ENCODE measurements at regions not wholly inside any gene's neighbourhood (a gene's known extent, or its start where the extent isn't known, plus 50 kb on each side); places are given as distances from the start of the nearest gene placed in this dataset.

DNA sequence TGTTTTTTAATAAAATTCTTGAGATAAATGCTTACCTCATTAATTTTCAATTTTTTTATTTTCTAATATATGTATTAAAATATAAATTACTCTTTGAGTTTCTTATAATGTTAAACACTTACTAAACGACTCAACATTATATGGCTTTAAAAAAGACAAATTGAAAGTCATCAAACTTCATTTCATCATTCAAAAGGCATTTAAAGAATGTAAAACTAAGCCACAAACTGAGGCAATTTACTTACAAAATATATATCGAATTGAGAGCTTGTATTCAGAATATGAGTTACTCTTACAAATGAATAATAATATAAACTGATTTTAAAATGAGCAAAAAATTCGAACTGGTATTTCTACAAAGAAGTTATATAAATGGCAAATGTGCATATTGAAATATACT is 1262.2 kb upstream of the PIK3C3 start:
- TF ChIP-seq CTCF (IDR thresholded peaks at IDR 0.05) (no peak), POLR2AphosphoS5 (IDR thresholded peaks at IDR 0.05) (no peak), POLR2A (IDR thresholded peaks at IDR 0.05) (no peak)
- intact Hi-C loops (cut with DNase I; ENCODE audit: low total_unique reads) = loop anchor here (10.0 kb wide), 1 partner anchor 752 kb away; no protein-coding TSS in a partner anchor
- Histone ChIP-seq H3K36me3 (no peaks in the 10 kb centered on the region), H3K9me3 (no peaks in the 10 kb centered on the region), H3K27me3 (no peaks in the 10 kb centered on the region), H3K4me3 (no peak overlapping the region), H3K27ac (no peak overlapping the region), H3K4me1 (no peaks in the 10 kb centered on the region)
- DNase-seq (ENCODE audit: low spot score in 2 of 2) = no peak

GRCh38 chr18:40690062-40690461 is 1265.0 kb upstream of the PIK3C3 start:
- DNase-seq (ENCODE audit: low spot score in 2 of 2) = no peak
- intact Hi-C loops (cut with DNase I; ENCODE audit: low total_unique reads) = loop anchor here (10.0 kb wide), 1 partner anchor 755 kb away; no protein-coding TSS in a partner anchor
- H3K9me3 ChIP-seq = no peaks in the 10 kb centered on the region
- H3K4me3 ChIP-seq = no peak overlapping the region
- TF ChIP-seq POLR2A (IDR thresholded peaks at IDR 0.05) = no peak
- TF ChIP-seq POLR2AphosphoS5 (IDR thresholded peaks at IDR 0.05) = no peak
- TF ChIP-seq CTCF (IDR thresholded peaks at IDR 0.05) = no peak
- H3K36me3 ChIP-seq = no peaks in the 10 kb centered on the region
- no peaks in the 10 kb centered on the region for H3K4me1 ChIP-seq
- no peak overlapping the region for H3K27ac ChIP-seq
- no peaks in the 10 kb centered on the region for H3K27me3 ChIP-seq

- TF ChIP-seq CTCF (IDR thresholded peaks at IDR 0.05) (no peak), POLR2A (IDR thresholded peaks at IDR 0.05) (no peak), POLR2AphosphoS5 (IDR thresholded peaks at IDR 0.05) (no peak)
- no peak for DNase-seq (ENCODE audit: low spot score in 2 of 2)
- Histone ChIP-seq H3K27me3 (no peaks in the 10 kb centered on the region), H3K27ac (no peak overlapping the region), H3K4me1 (no peaks in the 10 kb centered on the region), H3K4me3 (no peak overlapping the region), H3K9me3 (no peaks in the 10 kb centered on the region), H3K36me3 (no peaks in the 10 kb centered on the region)
- intact Hi-C loops (cut with DNase I; ENCODE audit: low total_unique reads) = no loop called here
These were observed 1267.6 kb upstream of the PIK3C3 start for GRCh38 chr18:40687399-40687798.

- H3K27ac ChIP-seq = no peak overlapping the region
- no peaks in the 10 kb centered on the region for H3K27me3 ChIP-seq
- no peak for TF ChIP-seq CTCF (IDR thresholded peaks at IDR 0.05)
- TF ChIP-seq POLR2A (IDR thresholded peaks at IDR 0.05) = no peak
- TF ChIP-seq POLR2AphosphoS5 (IDR thresholded peaks at IDR 0.05) = no peak
- H3K4me1 ChIP-seq = no peaks in the 10 kb centered on the region
- H3K4me3 ChIP-seq = no peak overlapping the region
- intact Hi-C loops (cut with DNase I; ENCODE audit: low total_unique reads) = no loop called here
- no peak for DNase-seq (ENCODE audit: low spot score in 2 of 2)
- H3K36me3 ChIP-seq = no peaks in the 10 kb centered on the region
- no peaks in the 10 kb centered on the region for H3K9me3 ChIP-seq
These were observed 1268.2 kb upstream of the PIK3C3 start for GRCh38 chr18:40686836-40687235.

GRCh38 chr18:40685219-40685618 is 1269.8 kb upstream of the PIK3C3 start:
- Histone ChIP-seq H3K27ac (no peak overlapping the region), H3K9me3 (no peaks in the 10 kb centered on the region), H3K36me3 (no peaks in the 10 kb centered on the region), H3K4me1 (no peaks in the 10 kb centered on the region), H3K27me3 (no peaks in the 10 kb centered on the region), H3K4me3 (no peak overlapping the region)
- no peak for DNase-seq (ENCODE audit: low spot score in 2 of 2)
- intact Hi-C loops (cut with DNase I; ENCODE audit: low total_unique reads) = no loop called here
- TF ChIP-seq POLR2A (IDR thresholded peaks at IDR 0.05) (no peak), POLR2AphosphoS5 (IDR thresholded peaks at IDR 0.05) (no peak), CTCF (IDR thresholded peaks at IDR 0.05) (no peak)
